ENCODE measurements at regions not wholly inside any gene's neighbourhood (a gene's known extent, or its start where the extent isn't known, plus 50 kb on each side); places are given as distances from the start of the nearest gene placed in this dataset.

GRCh38 chr10:117075064-117075463 lies 63.0 kb downstream of the VAX1 start:
- TF ChIP-seq, protein P1, sequence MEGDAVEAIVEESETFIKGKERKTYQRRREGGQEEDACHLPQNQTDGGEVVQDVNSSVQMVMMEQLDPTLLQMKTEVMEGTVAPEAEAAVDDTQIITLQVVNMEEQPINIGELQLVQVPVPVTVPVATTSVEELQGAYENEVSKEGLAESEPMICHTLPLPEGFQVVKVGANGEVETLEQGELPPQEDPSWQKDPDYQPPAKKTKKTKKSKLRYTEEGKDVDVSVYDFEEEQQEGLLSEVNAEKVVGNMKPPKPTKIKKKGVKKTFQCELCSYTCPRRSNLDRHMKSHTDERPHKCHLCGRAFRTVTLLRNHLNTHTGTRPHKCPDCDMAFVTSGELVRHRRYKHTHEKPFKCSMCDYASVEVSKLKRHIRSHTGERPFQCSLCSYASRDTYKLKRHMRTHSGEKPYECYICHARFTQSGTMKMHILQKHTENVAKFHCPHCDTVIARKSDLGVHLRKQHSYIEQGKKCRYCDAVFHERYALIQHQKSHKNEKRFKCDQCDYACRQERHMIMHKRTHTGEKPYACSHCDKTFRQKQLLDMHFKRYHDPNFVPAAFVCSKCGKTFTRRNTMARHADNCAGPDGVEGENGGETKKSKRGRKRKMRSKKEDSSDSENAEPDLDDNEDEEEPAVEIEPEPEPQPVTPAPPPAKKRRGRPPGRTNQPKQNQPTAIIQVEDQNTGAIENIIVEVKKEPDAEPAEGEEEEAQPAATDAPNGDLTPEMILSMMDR (IDR thresholded peaks at IDR 0.05): no peak
- TF ChIP-seq POLR2A (IDR thresholded peaks at IDR 0.05): no peak
